GM20431 (cell line): ENCODE measurements at regions not wholly inside any gene's neighbourhood (a gene's known extent, or its start where the extent isn't known, plus 50 kb on each side); places are given as distances from the start of the nearest gene placed in this dataset.

ENCODE experiments used
- in situ Hi-C: fragments of 300-500 bp; cut with MseI, MboI; formaldehyde crosslinking; loops from one replicate; pipeline ENCODE4 v1.15.0; 2020; ENCODE audit warnings: low sequenced_read_pairs; ENCODE audit not compliant: unreplicated experiment

GRCh38 chr13:29977476-29978120 lies 127.2 kb upstream of the UBL3 start:
- in situ Hi-C loops, result no loop called here

- in situ Hi-C loops, result no loop called here
These were observed 126.1 kb upstream of the UBL3 start for GRCh38 chr13:29976535-29976934.

- in situ Hi-C loops, result no loop called here
These were observed 124.9 kb upstream of the UBL3 start for GRCh38 chr13:29975283-29975682.

- in situ Hi-C loops, result no loop called here
These were observed 118.9 kb upstream of the UBL3 start for GRCh38 chr13:29969286-29969685.

GRCh38 chr13:29964181-29964845 lies 113.9 kb upstream of the UBL3 start:
- in situ Hi-C loops, result no loop called here

GRCh38 chr13:29963089-29963488 lies 112.7 kb upstream of the UBL3 start:
- in situ Hi-C loops, result no loop called here

- in situ Hi-C loops, result no loop called here
These were observed 110.7 kb upstream of the UBL3 start for GRCh38 chr13:29961036-29961670.

GRCh38 chr13:29959603-29960002 lies 109.2 kb upstream of the UBL3 start:
- in situ Hi-C loops, result no loop called here

- in situ Hi-C loops, result no loop called here
These were observed 108.7 kb upstream of the UBL3 start for GRCh38 chr13:29959086-29959485.

GRCh38 chr13:29958476-29958875 lies 108.1 kb upstream of the UBL3 start:
- in situ Hi-C loops, result no loop called here

- in situ Hi-C loops, result no loop called here
These were observed 106.9 kb upstream of the UBL3 start for GRCh38 chr13:29957320-29957719.

GRCh38 chr13:29956853-29957252 lies 106.4 kb upstream of the UBL3 start:
- in situ Hi-C loops, result no loop called here

GRCh38 chr13:29955137-29955650 lies 104.8 kb upstream of the UBL3 start:
- in situ Hi-C loops, result no loop called here

GRCh38 chr13:29954082-29955028 lies 103.9 kb upstream of the UBL3 start:
- in situ Hi-C loops, result no loop called here

- in situ Hi-C loops, result no loop called here
These were observed 103.1 kb upstream of the UBL3 start for GRCh38 chr13:29953542-29953941.

GRCh38 chr13:29952245-29952644 lies 101.8 kb upstream of the UBL3 start:
- in situ Hi-C loops, result no loop called here

- in situ Hi-C loops, result no loop called here
These were observed 98.4 kb upstream of the UBL3 start for GRCh38 chr13:29948791-29949190.

- in situ Hi-C loops, result no loop called here
These were observed 97.8 kb upstream of the UBL3 start for GRCh38 chr13:29948244-29948643.

GRCh38 chr13:29947839-29948238 lies 97.4 kb upstream of the UBL3 start:
- in situ Hi-C loops, result no loop called here

GRCh38 chr13:29946093-29946492 lies 95.7 kb upstream of the UBL3 start:
- in situ Hi-C loops, result no loop called here
